GM12878 (cell line): ENCODE measurements at regions not wholly inside any gene's neighbourhood (a gene's known extent, or its start where the extent isn't known, plus 50 kb on each side); places are given as distances from the start of the nearest gene placed in this dataset.
"Not testable (repeated sequence)": the region's sequence is repeated elsewhere in the genome, so short reads cannot be mapped to it uniquely, and the experiment has no call there.

ENCODE experiments used
- ATAC-seq: fragments of 200-7000 bp; cut with Tn5 transposase; 3 replicates; pipeline ENCODE4 v1.9.1; 2020; ENCODE audit warnings: mild to moderate bottlenecking, moderate library complexity
- BruUV-seq: library from RNA; stranded (reverse); fragments of 400-500 nt; replicated peaks from 2 replicates; lab custom pipeline; 2021; lab: Mats Ljungman, UMichigan
- CTCF ChIA-PET: fragments of 300-600 bp; sonication (Branson Sonifier 250); formaldehyde crosslinking; extraction: SDS; loops from one replicate; lab custom pipeline; 2021; ENCODE audit warnings: inconsistent platforms; lab: Yijun Ruan, JAX
- POLR2A ChIA-PET: fragments of 350-600 bp; formaldehyde crosslinking; extraction: SDS; loops from one replicate; lab custom pipeline; 2021; ENCODE audit warnings: inconsistent platforms; lab: Charles Lee
- RAD21 ChIA-PET: fragments of 300-600 bp; sonication (Branson Sonifier 250); formaldehyde crosslinking; loops from one replicate; lab custom pipeline; 2023; ENCODE audit warnings: antibody characterized with exemption; ENCODE audit not compliant: unreplicated experiment; lab: Charles Lee
- SMC1A ChIA-PET: fragments of 300-600 bp; sonication (Branson Sonifier 250); formaldehyde crosslinking; loops from one replicate; lab custom pipeline; 2023; ENCODE audit not compliant: unreplicated experiment, uncharacterized antibody; lab: Charles Lee
- DNase-seq: peaks from one replicate; pipeline ENCODE4 v3.0.0-alpha.2; 2011; ENCODE audit warnings: low read depth, low spot score
- FAIRE-seq: peaks from 3 replicates; lab custom pipeline; 2011; peaks lifted over from hg19 to GRCh38; lab: Jason Lieb, UNC
- H2AFZ ChIP-seq: 2 replicates; pipeline ENCODE4 v1.6.0; 2011; ENCODE audit warnings: low read depth, low read length, control low read depth; ENCODE audit not compliant: control insufficient read depth
- H3K27ac ChIP-seq: 2 replicates; pipeline ENCODE4 v1.5.1; 2011; ENCODE audit warnings: control low read depth; ENCODE audit not compliant: control insufficient read depth, insufficient read depth
- H3K27me3 ChIP-seq, 2 experiments: replicated peaks in 1 of 2; 2 replicates each; pipeline versions ENCODE4 v1.6.0 to v1.6.1; 2011; ENCODE audit warnings: low read length in 1 of 2; ENCODE audit not compliant: control insufficient read depth in 2 of 2, insufficient read depth in 2 of 2
- H3K36me3 ChIP-seq, 2 experiments: 2 replicates each; pipeline ENCODE4 v1.5.1; 2011; ENCODE audit warnings: low read length in 1 of 2; ENCODE audit not compliant: control insufficient read depth in 2 of 2, insufficient read depth in 2 of 2
- H3K4me1 ChIP-seq: 2 replicates; pipeline ENCODE4 v1.6.1; 2011; ENCODE audit warnings: mild to moderate bottlenecking, low read length, moderate library complexity, mixed read lengths; ENCODE audit not compliant: control insufficient read depth, insufficient read depth
- H3K4me2 ChIP-seq: 2 replicates; pipeline ENCODE4 v1.6.0; 2011; ENCODE audit warnings: control low read depth; ENCODE audit not compliant: control insufficient read depth, insufficient read depth
- H3K4me3 ChIP-seq: fragments of 200-600 bp; sonication (generic); 2 replicates; pipeline ENCODE4 v1.5.1; 2016
- H3K79me2 ChIP-seq: 2 replicates; pipeline ENCODE4 v1.6.0; 2011; ENCODE audit warnings: low read length; ENCODE audit not compliant: control insufficient read depth, insufficient read depth
- H3K9ac ChIP-seq: 2 replicates; pipeline ENCODE4 v1.8.0; 2011; ENCODE audit warnings: low read length, control low read depth, mixed read lengths; ENCODE audit not compliant: control insufficient read depth, insufficient read depth
- H3K9me3 ChIP-seq: replicated peaks from 3 replicates; pipeline ENCODE4 v1.5.1; 2011; ENCODE audit warnings: mild to moderate bottlenecking, low read length; ENCODE audit not compliant: control insufficient read depth, insufficient read depth
- H4K20me1 ChIP-seq: 2 replicates; pipeline ENCODE4 v1.6.0; 2011; ENCODE audit not compliant: control insufficient read depth, insufficient read depth
- EZH2 ChIP-seq: IDR thresholded peaks from 2 replicates; pipeline ENCODE4 v1.6.1; 2012; ENCODE audit warnings: low read depth, mild to moderate bottlenecking, control low read depth, inconsistent platforms, low read length, borderline replicate concordance; ENCODE audit not compliant: control insufficient read depth
- FOS ChIP-seq: IDR thresholded peaks from 3 replicates; pipeline ENCODE4 v1.6.1; 2011; ENCODE audit warnings: borderline replicate concordance; ENCODE audit not compliant: insufficient read length; ENCODE audit errors: extremely low read depth
- MTA2 ChIP-seq: fragments of 450-650 bp; IDR thresholded peaks from 2 replicates; pipeline ENCODE4 v1.6.1; 2016; ENCODE audit warnings: low read depth, mild to moderate bottlenecking, moderate library complexity
- PRDM15 ChIP-seq: fragments of 450-650 bp; formaldehyde crosslinking; IDR thresholded peaks from 2 replicates; pipeline ENCODE4 v1.4.0; 2020; ENCODE audit warnings: mild to moderate bottlenecking, moderate library complexity
- RELA ChIP-seq: fragments of 450-650 bp; IDR thresholded peaks from 2 replicates; pipeline ENCODE4 v1.8.0; 2014; ENCODE audit warnings: borderline replicate concordance; ENCODE audit not compliant: partially characterized antibody
- SMAD1 ChIP-seq: fragments of 450-650 bp; IDR thresholded peaks from 2 replicates; pipeline ENCODE4 v1.6.1; 2018; ENCODE audit warnings: mild to moderate bottlenecking, low read depth; ENCODE audit not compliant: partially characterized antibody
- USF1 ChIP-seq: IDR thresholded peaks from 2 replicates; pipeline ENCODE4 v1.6.1; 2011; ENCODE audit warnings: borderline replicate concordance, low read depth, mild to moderate bottlenecking, moderate library complexity, mixed read lengths, low read length; ENCODE audit not compliant: insufficient read depth; ENCODE audit errors: extremely low read length
- WGBS: methylation state at CpG from one replicate; pipeline ENCODE4 v1.1.6; 2016; ENCODE audit warnings: low lambda C conversion rate; ENCODE audit not compliant: insufficient replicate concordance, insufficient coverage; ENCODE audit errors: missing lambda C conversion rate; 5-methylcytosine and 5-hydroxymethylcytosine counted together
- in situ Hi-C: fragments of 300-500 bp; cut with MboI; formaldehyde crosslinking; loops from 9 replicates; pipeline ENCODE4 v1.14.3; 2018; ENCODE audit warnings: mixed read lengths
- intact Hi-C: fragments of 100-400 bp; cut with micrococcal nuclease; formaldehyde crosslinking; loops from one replicate; pipeline ENCODE4 v1.14.2; 2022; ENCODE audit not compliant: unreplicated experiment

- WGBS, result 54% methylated on average over 10 of the region's 10 CpGs
- ATAC-seq, H3K4me1 ChIP-seq, DNase-seq, CTCF ChIA-PET, H3K9me3 ChIP-seq, SMC1A ChIA-PET, H3K9ac ChIP-seq, RAD21 ChIA-PET, H3K36me3 ChIP-seq, H3K27ac ChIP-seq, H3K4me2 ChIP-seq, H3K4me3 ChIP-seq, intact Hi-C loops, in situ Hi-C loops, H2AFZ ChIP-seq, BruUV-seq, H3K79me2 ChIP-seq, H4K20me1 ChIP-seq, FAIRE-seq, H3K27me3 ChIP-seq, POLR2A ChIA-PET: not testable (repeated sequence)
Observed at GRCh38 chr16:46454801-46455200, 166.4 kb downstream of the SHCBP1 start.

- 74% methylated on average over 57 of the region's 81 CpGs for WGBS
- FAIRE-seq, result no peak
- Histone ChIP-seq H3K4me1 (no peaks in the 10 kb centered on the region), H3K9ac (no peak overlapping the region), H3K36me3 (no peaks in the 10 kb centered on the region), H3K4me3 (no peak overlapping the region), H3K79me2 (no peaks in the 10 kb centered on the region), H2AFZ (no peak overlapping the region), H4K20me1 (no peaks in the 10 kb centered on the region), H3K27ac (no peak overlapping the region), H3K27me3 (no peaks in the 10 kb centered on the region), H3K4me2 (no peak overlapping the region), H3K9me3 (no peaks in the 10 kb centered on the region; the same call in 2 of the 3 replicates)
- ChIA-PET CTCF (no interaction called here), POLR2A (no interaction called here), SMC1A (no interaction called here), RAD21 (no interaction called here)
- intact Hi-C loops (no loop called here), in situ Hi-C loops (no loop called here)
- ATAC-seq, result no peak
- no TSS peak for BruUV-seq
- no peak for DNase-seq
- TF ChIP-seq RELA (no peak), USF1 (no peak), FOS (no peak), EZH2 (no peak), SMAD1 (no peak), PRDM15 (no peak), MTA2 (no peak)
Observed at GRCh38 chr16:46428108-46429061, 192.8 kb downstream of the SHCBP1 start.
